ENCODE measurements at regions not wholly inside any gene's neighbourhood (a gene's known extent, or its start where the extent isn't known, plus 50 kb on each side); places are given as distances from the start of the nearest gene placed in this dataset.
"Not testable (repeated sequence)": the region's sequence is repeated elsewhere in the genome, so short reads cannot be mapped to it uniquely, and the experiment has no call there.

- Mint-ChIP-seq H3K27me3 (no peaks in the 10 kb centered on the region), H3K4me3 (no peak overlapping the region), H3K9me3 (peaks cover 27% of the 10 kb centered on the region), H3K27ac (peak overlapping the region; percentile 72), H3K36me3 (ENCODE audit: low read depth) (peaks cover 36% of the 10 kb centered on the region), H3K4me1 (peaks cover 46% of the 10 kb centered on the region)
- POLR2A ChIA-PET = no interaction called here
- CTCF ChIA-PET = no interaction called here
- DNase-seq = no peak
Measured at GRCh38 chr1:194060481-194060880, 874.1 kb upstream of the B3GALT2 start.

GRCh38 chr1:194058268-194058667 is 871.9 kb upstream of the B3GALT2 start:
- H3K27ac Mint-ChIP-seq = not testable (repeated sequence)
- H3K4me1 Mint-ChIP-seq = peaks cover 61% of the 10 kb centered on the region

GRCh38 chr1:194056169-194056568 is 869.8 kb upstream of the B3GALT2 start:
- H3K36me3 Mint-ChIP-seq (ENCODE audit: low read depth) = peaks cover 35% of the 10 kb centered on the region
- DNase-seq = peak; percentile 53
- H3K9me3 Mint-ChIP-seq = peaks cover 31% of the 10 kb centered on the region
- CTCF ChIA-PET = no interaction called here
- POLR2A ChIA-PET = no interaction called here
- H3K27me3 Mint-ChIP-seq = no peaks in the 10 kb centered on the region
- H3K4me1 Mint-ChIP-seq = peaks cover 74% of the 10 kb centered on the region
- peak overlapping the region; percentile 79 for H3K27ac Mint-ChIP-seq
- no peak overlapping the region for H3K4me3 Mint-ChIP-seq

More at GRCh38 chr1:194058268-194058667, 871.9 kb upstream of the B3GALT2 start:
- H3K4me3 Mint-ChIP-seq, H3K27me3 Mint-ChIP-seq, DNase-seq, POLR2A ChIA-PET: not testable (repeated sequence)
- peaks cover 31% of the 10 kb centered on the region for H3K9me3 Mint-ChIP-seq
- CTCF ChIA-PET = interaction anchor here (0.6 kb wide), 1 partner anchor 239 kb away, joined by 8 read pairs; no protein-coding TSS in a partner anchor
- H3K36me3 Mint-ChIP-seq (ENCODE audit: low read depth) = peaks cover 37% of the 10 kb centered on the region

- Mint-ChIP-seq H3K4me1 (peaks cover 68% of the 10 kb centered on the region), H3K36me3 (ENCODE audit: low read depth) (peaks cover 30% of the 10 kb centered on the region), H3K27ac (peak overlapping the region; percentile 79), H3K9me3 (peaks cover 30% of the 10 kb centered on the region), H3K27me3 (no peaks in the 10 kb centered on the region), H3K4me3 (no peak overlapping the region)
- DNase-seq = no peak
- ChIA-PET CTCF (no interaction called here), POLR2A (no interaction called here)
Measured at GRCh38 chr1:194055536-194055935, 869.1 kb upstream of the B3GALT2 start.

- Mint-ChIP-seq H3K27ac (peak overlapping the region; percentile 92), H3K27me3 (no peaks in the 10 kb centered on the region), H3K36me3 (ENCODE audit: low read depth) (peaks cover 12% of the 10 kb centered on the region), H3K9me3 (peaks cover 15% of the 10 kb centered on the region), H3K4me3 (peak overlapping the region; percentile 28), H3K4me1 (peaks cover 55% of the 10 kb centered on the region)
- ChIA-PET POLR2A (no interaction called here), CTCF (no interaction called here)
- DNase-seq = no peak
Measured at GRCh38 chr1:194052514-194053338, 866.3 kb upstream of the B3GALT2 start.

- peaks cover 9% of the 10 kb centered on the region for H3K9me3 Mint-ChIP-seq
- peaks cover 7% of the 10 kb centered on the region for H3K36me3 Mint-ChIP-seq (ENCODE audit: low read depth)
- H3K27ac Mint-ChIP-seq = no peak overlapping the region
- peaks cover 29% of the 10 kb centered on the region for H3K4me1 Mint-ChIP-seq
- no peak overlapping the region for H3K4me3 Mint-ChIP-seq
- no peaks in the 10 kb centered on the region for H3K27me3 Mint-ChIP-seq
- no peak for DNase-seq
- POLR2A ChIA-PET = no interaction called here
- CTCF ChIA-PET = no interaction called here
Measured at GRCh38 chr1:194047921-194048320, 861.5 kb upstream of the B3GALT2 start.

- Mint-ChIP-seq H3K4me3 (no peak overlapping the region), H3K36me3 (ENCODE audit: low read depth) (peaks cover 7% of the 10 kb centered on the region), H3K27me3 (no peaks in the 10 kb centered on the region), H3K27ac (no peak overlapping the region), H3K4me1 (peaks cover 22% of the 10 kb centered on the region), H3K9me3 (peaks cover 9% of the 10 kb centered on the region)
- no peak for DNase-seq
- CTCF ChIA-PET = no interaction called here
- POLR2A ChIA-PET = no interaction called here
Measured at GRCh38 chr1:194047206-194047605, 860.8 kb upstream of the B3GALT2 start.

GRCh38 chr1:194045416-194045815 is 859.0 kb upstream of the B3GALT2 start:
- CTCF ChIA-PET = no interaction called here
- POLR2A ChIA-PET = no interaction called here
- no peak for DNase-seq
- Mint-ChIP-seq H3K4me3 (no peak overlapping the region), H3K27me3 (no peaks in the 10 kb centered on the region), H3K9me3 (peaks cover 9% of the 10 kb centered on the region), H3K4me1 (peaks cover 15% of the 10 kb centered on the region), H3K27ac (no peak overlapping the region), H3K36me3 (ENCODE audit: low read depth) (peaks cover 7% of the 10 kb centered on the region)

GRCh38 chr1:194044892-194045291 is 858.5 kb upstream of the B3GALT2 start:
- Mint-ChIP-seq H3K9me3 (peaks cover 9% of the 10 kb centered on the region), H3K27ac (no peak overlapping the region), H3K27me3 (no peaks in the 10 kb centered on the region), H3K4me1 (peaks cover 16% of the 10 kb centered on the region), H3K4me3 (no peak overlapping the region), H3K36me3 (ENCODE audit: low read depth) (peaks cover 6% of the 10 kb centered on the region)
- POLR2A ChIA-PET = no interaction called here
- CTCF ChIA-PET = no interaction called here
- DNase-seq = no peak

- Mint-ChIP-seq H3K4me3 (no peak overlapping the region), H3K27me3 (no peaks in the 10 kb centered on the region), H3K36me3 (ENCODE audit: low read depth) (peaks cover 6% of the 10 kb centered on the region), H3K27ac (no peak overlapping the region), H3K9me3 (peaks cover 7% of the 10 kb centered on the region), H3K4me1 (peaks cover 22% of the 10 kb centered on the region)
- ChIA-PET POLR2A (no interaction called here), CTCF (no interaction called here)
- DNase-seq = no peak
Measured at GRCh38 chr1:194043984-194044755, 857.8 kb upstream of the B3GALT2 start.

- CTCF ChIA-PET = no interaction called here
Measured at GRCh38 chr1:194042736-194043135, 856.3 kb upstream of the B3GALT2 start.

GRCh38 chr1:194040496-194040895 is 854.1 kb upstream of the B3GALT2 start:
- POLR2A ChIA-PET = no interaction called here
- peaks cover 22% of the 10 kb centered on the region for H3K4me1 Mint-ChIP-seq
- DNase-seq = no peak
- no peak overlapping the region for H3K4me3 Mint-ChIP-seq
- CTCF ChIA-PET = no interaction called here
- no peak overlapping the region for H3K27ac Mint-ChIP-seq
- no peaks in the 10 kb centered on the region for H3K27me3 Mint-ChIP-seq
- peaks cover 2% of the 10 kb centered on the region for H3K36me3 Mint-ChIP-seq (ENCODE audit: low read depth)
- peaks cover 3% of the 10 kb centered on the region for H3K9me3 Mint-ChIP-seq

More at GRCh38 chr1:194042736-194043135, 856.3 kb upstream of the B3GALT2 start:
- Mint-ChIP-seq H3K4me3 (no peak overlapping the region), H3K9me3 (peaks cover 7% of the 10 kb centered on the region), H3K27ac (no peak overlapping the region), H3K27me3 (no peaks in the 10 kb centered on the region), H3K4me1 (peaks cover 27% of the 10 kb centered on the region), H3K36me3 (ENCODE audit: low read depth) (peaks cover 6% of the 10 kb centered on the region)
- POLR2A ChIA-PET = no interaction called here
- no peak for DNase-seq

GRCh38 chr1:194039578-194039977 is 853.2 kb upstream of the B3GALT2 start:
- no peaks in the 10 kb centered on the region for H3K36me3 Mint-ChIP-seq (ENCODE audit: low read depth)
- H3K4me1 Mint-ChIP-seq = peaks cover 16% of the 10 kb centered on the region
- no peak overlapping the region for H3K4me3 Mint-ChIP-seq
- CTCF ChIA-PET = no interaction called here
- no peak overlapping the region for H3K27ac Mint-ChIP-seq
- DNase-seq = no peak
- POLR2A ChIA-PET = interaction anchor here (0.6 kb wide), 1 partner anchor 86 kb away, joined by 5 read pairs; no protein-coding TSS in a partner anchor
- H3K27me3 Mint-ChIP-seq = no peaks in the 10 kb centered on the region
- peaks cover 4% of the 10 kb centered on the region for H3K9me3 Mint-ChIP-seq
